ENCODE measurements at regions not wholly inside any gene's neighbourhood (a gene's known extent, or its start where the extent isn't known, plus 50 kb on each side); places are given as distances from the start of the nearest gene placed in this dataset.

- H3K4me3 ChIP-seq (ENCODE audit: low read depth, low read length) = no peak overlapping the region
- no peak overlapping the region for H3K27ac ChIP-seq (ENCODE audit: low read depth)
- DNase-seq (ENCODE audit: extremely low spot score) = no peak
- WGBS = 74% methylated on average over 6 of the region's 6 CpGs
- H3K36me3 ChIP-seq (ENCODE audit: insufficient read depth) = no peaks in the 10 kb centered on the region
- H3K4me1 ChIP-seq (ENCODE audit: insufficient read depth) = no peaks in the 10 kb centered on the region
These were observed 253.2 kb upstream of the IRX5 start for GRCh38 chr16:54677308-54677950.

GRCh38 chr16:54673313-54673712, 257.4 kb upstream of the IRX5 start:
- no peak for DNase-seq (ENCODE audit: extremely low spot score)
- no peaks in the 10 kb centered on the region for H3K36me3 ChIP-seq (ENCODE audit: insufficient read depth)
- WGBS = 38% methylated on average over 1 of the region's 1 CpG
- no peak overlapping the region for H3K4me3 ChIP-seq (ENCODE audit: low read depth, low read length)
- H3K4me1 ChIP-seq (ENCODE audit: insufficient read depth) = no peaks in the 10 kb centered on the region
- H3K27ac ChIP-seq (ENCODE audit: low read depth) = no peak overlapping the region

- no peak for DNase-seq (ENCODE audit: extremely low spot score)
- Histone ChIP-seq H3K4me1 (ENCODE audit: insufficient read depth) (no peaks in the 10 kb centered on the region), H3K27ac (ENCODE audit: low read depth) (no peak overlapping the region), H3K4me3 (ENCODE audit: low read depth, low read length) (no peak overlapping the region), H3K36me3 (ENCODE audit: insufficient read depth) (no peaks in the 10 kb centered on the region)
- WGBS = 56% methylated on average over 1 of the region's 1 CpG
These were observed 258.2 kb upstream of the IRX5 start for GRCh38 chr16:54672500-54672899.

GRCh38 chr16:54657709-54658102, 273.0 kb upstream of the IRX5 start:
- DNase-seq (ENCODE audit: extremely low spot score) = no peak
- 81% methylated on average over 2 of the region's 2 CpGs for WGBS
- Histone ChIP-seq H3K27ac (ENCODE audit: low read depth) (no peak overlapping the region), H3K4me3 (ENCODE audit: low read depth, low read length) (no peak overlapping the region), H3K36me3 (ENCODE audit: insufficient read depth) (no peaks in the 10 kb centered on the region), H3K4me1 (ENCODE audit: insufficient read depth) (no peaks in the 10 kb centered on the region)

GRCh38 chr16:54657058-54657708, 273.5 kb upstream of the IRX5 start:
- no peak overlapping the region for H3K27ac ChIP-seq (ENCODE audit: low read depth)
- H3K4me3 ChIP-seq (ENCODE audit: low read depth, low read length) = no peak overlapping the region
- DNase-seq (ENCODE audit: extremely low spot score) = no peak
- no peaks in the 10 kb centered on the region for H3K36me3 ChIP-seq (ENCODE audit: insufficient read depth)
- WGBS = 88% methylated on average over 5 of the region's 5 CpGs
- no peaks in the 10 kb centered on the region for H3K4me1 ChIP-seq (ENCODE audit: insufficient read depth)

- DNase-seq (ENCODE audit: extremely low spot score) = no peak
- H3K27ac ChIP-seq (ENCODE audit: low read depth) = no peak overlapping the region
These were observed 275.5 kb upstream of the IRX5 start for GRCh38 chr16:54655121-54655590.

GRCh38 chr16:54654429-54654828, 276.2 kb upstream of the IRX5 start:
- 46% methylated on average over 12 of the region's 12 CpGs for WGBS
- DNase-seq (ENCODE audit: extremely low spot score) = no peak
- Histone ChIP-seq H3K4me3 (ENCODE audit: low read depth, low read length) (no peak overlapping the region), H3K36me3 (ENCODE audit: insufficient read depth) (no peaks in the 10 kb centered on the region), H3K27ac (ENCODE audit: low read depth) (no peak overlapping the region), H3K4me1 (ENCODE audit: insufficient read depth) (no peaks in the 10 kb centered on the region)

More at GRCh38 chr16:54655121-54655590, 275.5 kb upstream of the IRX5 start:
- WGBS = 10% methylated on average over 14 of the region's 14 CpGs
- no peaks in the 10 kb centered on the region for H3K4me1 ChIP-seq (ENCODE audit: insufficient read depth)
- no peak overlapping the region for H3K4me3 ChIP-seq (ENCODE audit: low read depth, low read length)
- H3K36me3 ChIP-seq (ENCODE audit: insufficient read depth) = no peaks in the 10 kb centered on the region

- no peaks in the 10 kb centered on the region for H3K4me1 ChIP-seq (ENCODE audit: insufficient read depth)
- H3K4me3 ChIP-seq (ENCODE audit: low read depth, low read length) = no peak overlapping the region
- DNase-seq (ENCODE audit: extremely low spot score) = no peak
- no peak overlapping the region for H3K27ac ChIP-seq (ENCODE audit: low read depth)
- H3K36me3 ChIP-seq (ENCODE audit: insufficient read depth) = no peaks in the 10 kb centered on the region
- WGBS = 51% methylated on average over 6 of the region's 6 CpGs
These were observed 278.4 kb upstream of the IRX5 start for GRCh38 chr16:54652201-54652770.

- DNase-seq (ENCODE audit: extremely low spot score) = no peak
- H3K4me3 ChIP-seq (ENCODE audit: low read depth, low read length) = no peak overlapping the region
- 49% methylated on average over 19 of the region's 19 CpGs for WGBS
- H3K4me1 ChIP-seq (ENCODE audit: insufficient read depth) = no peaks in the 10 kb centered on the region
- H3K27ac ChIP-seq (ENCODE audit: low read depth) = no peak overlapping the region
- H3K36me3 ChIP-seq (ENCODE audit: insufficient read depth) = no peaks in the 10 kb centered on the region
These were observed 279.0 kb upstream of the IRX5 start for GRCh38 chr16:54651440-54652195.

- WGBS = 23% methylated on average over 6 of the region's 6 CpGs
- Histone ChIP-seq H3K36me3 (ENCODE audit: insufficient read depth) (no peaks in the 10 kb centered on the region), H3K27ac (ENCODE audit: low read depth) (no peak overlapping the region), H3K4me3 (ENCODE audit: low read depth, low read length) (no peak overlapping the region), H3K4me1 (ENCODE audit: insufficient read depth) (no peaks in the 10 kb centered on the region)
- DNase-seq (ENCODE audit: extremely low spot score) = no peak
These were observed 280.8 kb upstream of the IRX5 start for GRCh38 chr16:54649876-54650275.

- Histone ChIP-seq H3K4me3 (ENCODE audit: low read depth, low read length) (no peak overlapping the region), H3K4me1 (ENCODE audit: insufficient read depth) (no peaks in the 10 kb centered on the region), H3K27ac (ENCODE audit: low read depth) (no peak overlapping the region), H3K36me3 (ENCODE audit: insufficient read depth) (no peaks in the 10 kb centered on the region)
- DNase-seq (ENCODE audit: extremely low spot score) = no peak
- WGBS = 66% methylated on average over 10 of the region's 10 CpGs
These were observed 282.1 kb upstream of the IRX5 start for GRCh38 chr16:54648575-54648974.

GRCh38 chr16:54647725-54648221, 282.9 kb upstream of the IRX5 start:
- DNase-seq (ENCODE audit: extremely low spot score) = no peak
- no peak overlapping the region for H3K27ac ChIP-seq (ENCODE audit: low read depth)
- no peak overlapping the region for H3K4me3 ChIP-seq (ENCODE audit: low read depth, low read length)
- no peaks in the 10 kb centered on the region for H3K4me1 ChIP-seq (ENCODE audit: insufficient read depth)
- 57% methylated on average over 3 of the region's 3 CpGs for WGBS
- H3K36me3 ChIP-seq (ENCODE audit: insufficient read depth) = no peaks in the 10 kb centered on the region

GRCh38 chr16:54647216-54647615, 283.4 kb upstream of the IRX5 start:
- no peak overlapping the region for H3K27ac ChIP-seq (ENCODE audit: low read depth)
- H3K4me1 ChIP-seq (ENCODE audit: insufficient read depth) = no peaks in the 10 kb centered on the region
- 87% methylated on average over 3 of the region's 3 CpGs for WGBS
- H3K4me3 ChIP-seq (ENCODE audit: low read depth, low read length) = no peak overlapping the region
- DNase-seq (ENCODE audit: extremely low spot score) = no peak
- no peaks in the 10 kb centered on the region for H3K36me3 ChIP-seq (ENCODE audit: insufficient read depth)
